Hepatic stellate cell (primary cell): ENCODE measurements at regions not wholly inside any gene's neighbourhood (a gene's known extent, or its start where the extent isn't known, plus 50 kb on each side); places are given as distances from the start of the nearest gene placed in this dataset.

Experiments used
- DNase-seq: peaks from one replicate; pipeline ENCODE4 v3.0.0; 2011; ENCODE audit warnings: low spot score

- no peak for DNase-seq
Observed at GRCh38 chr20:52864916-52865605, 107.1 kb upstream of the TSHZ2 start.

GRCh38 chr20:52859156-52859876 lies 112.8 kb upstream of the TSHZ2 start:
- no peak for DNase-seq

- DNase-seq: no peak
Observed at GRCh38 chr20:52852714-52853113, 119.4 kb upstream of the TSHZ2 start.

GRCh38 chr20:52847731-52848359 lies 124.3 kb upstream of the TSHZ2 start:
- no peak for DNase-seq

- no peak for DNase-seq
Observed at GRCh38 chr20:52847029-52847660, 125.0 kb upstream of the TSHZ2 start.

- no peak for DNase-seq
Observed at GRCh38 chr20:52845044-52845443, 127.1 kb upstream of the TSHZ2 start.

- no peak for DNase-seq
Observed at GRCh38 chr20:52843425-52843824, 128.7 kb upstream of the TSHZ2 start.

- DNase-seq: no peak
Observed at GRCh38 chr20:52841003-52841402, 131.2 kb upstream of the TSHZ2 start.

GRCh38 chr20:52840041-52840440 lies 132.1 kb upstream of the TSHZ2 start:
- DNase-seq: no peak

GRCh38 chr20:52838510-52839241 lies 133.5 kb upstream of the TSHZ2 start:
- no peak for DNase-seq

- no peak for DNase-seq
Observed at GRCh38 chr20:52837378-52837777, 134.8 kb upstream of the TSHZ2 start.

GRCh38 chr20:52833901-52834300 lies 138.3 kb upstream of the TSHZ2 start:
- no peak for DNase-seq

DNA sequence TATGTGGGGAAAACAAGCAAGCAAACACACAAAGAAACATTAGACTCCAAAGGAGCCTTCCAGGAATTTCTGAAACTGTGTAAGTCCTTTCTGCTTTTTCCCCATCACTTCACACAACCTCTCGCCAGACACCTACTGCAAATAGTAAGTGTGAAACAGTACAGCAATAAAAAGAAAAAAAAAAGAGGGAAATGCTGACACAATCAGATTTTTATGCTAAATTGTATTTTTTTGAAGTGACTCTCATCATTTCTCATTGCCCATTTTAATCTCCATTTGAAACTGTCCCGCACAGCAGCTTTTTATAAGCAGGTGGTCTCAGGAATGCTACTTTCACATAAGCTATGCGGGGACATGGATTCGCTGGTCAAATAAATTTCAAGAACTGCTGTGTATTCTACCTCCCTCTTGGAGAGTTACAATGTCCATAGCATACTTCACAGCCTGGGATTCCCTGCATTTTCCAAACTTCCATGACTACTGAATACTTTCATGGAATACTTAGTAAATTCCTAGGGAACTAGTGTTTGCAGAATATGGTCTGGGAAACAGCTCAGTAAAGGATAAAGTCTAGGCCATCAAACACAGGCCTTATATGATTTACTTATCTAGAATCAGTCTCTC lies 139.9 kb upstream of the TSHZ2 start:
- DNase-seq: no peak

DNA sequence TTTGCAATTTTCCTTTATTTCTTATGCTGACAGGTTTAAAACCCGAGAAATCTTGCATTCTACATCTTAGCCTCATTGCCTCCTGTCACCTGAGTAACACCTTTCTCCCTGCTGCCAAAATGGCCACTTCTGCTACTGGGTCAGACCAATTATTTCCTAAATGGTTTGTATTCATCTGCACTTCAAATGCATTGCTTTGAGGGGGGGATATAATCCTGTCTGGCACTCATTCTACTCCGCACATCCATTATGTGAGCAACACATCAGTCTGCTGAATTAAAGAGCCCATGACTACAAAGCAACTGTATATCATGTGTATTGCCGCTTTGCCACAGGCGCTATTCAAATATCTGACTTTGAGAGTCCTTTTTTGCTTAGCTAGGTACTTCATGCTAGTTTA lies 141.6 kb upstream of the TSHZ2 start:
- DNase-seq: no peak

GRCh38 chr20:52829111-52829510 lies 143.0 kb upstream of the TSHZ2 start:
- no peak for DNase-seq

- no peak for DNase-seq
Observed at GRCh38 chr20:52828199-52828598, 144.0 kb upstream of the TSHZ2 start.

DNA sequence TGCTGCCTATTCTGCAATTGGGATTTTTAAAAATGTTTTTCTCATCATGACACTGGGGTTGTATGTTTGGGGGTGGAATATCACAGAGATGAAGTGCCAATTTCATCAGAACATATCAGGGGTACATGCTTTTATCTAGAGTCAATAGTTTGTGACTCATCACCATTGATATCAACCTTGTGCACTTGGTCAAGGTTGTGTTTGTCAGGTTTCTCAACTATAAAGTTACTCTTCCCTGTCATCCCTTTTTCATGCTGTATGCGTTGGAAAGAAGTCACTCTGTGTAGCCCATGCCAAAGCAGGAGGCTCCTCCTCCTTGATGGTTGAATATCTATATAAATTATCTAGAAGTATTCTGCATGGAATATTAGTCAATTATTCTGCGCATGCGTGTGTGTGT lies 145.4 kb upstream of the TSHZ2 start:
- DNase-seq: no peak

- no peak for DNase-seq
Observed at GRCh38 chr20:52826321-52826720, 145.8 kb upstream of the TSHZ2 start.

- DNase-seq: no peak
Observed at GRCh38 chr20:52824494-52825216, 147.5 kb upstream of the TSHZ2 start.

GRCh38 chr20:52823303-52823702 lies 148.9 kb upstream of the TSHZ2 start:
- no peak for DNase-seq
